ENCODE measurements at regions not wholly inside any gene's neighbourhood (a gene's known extent, or its start where the extent isn't known, plus 50 kb on each side); places are given as distances from the start of the nearest gene placed in this dataset.

DNA sequence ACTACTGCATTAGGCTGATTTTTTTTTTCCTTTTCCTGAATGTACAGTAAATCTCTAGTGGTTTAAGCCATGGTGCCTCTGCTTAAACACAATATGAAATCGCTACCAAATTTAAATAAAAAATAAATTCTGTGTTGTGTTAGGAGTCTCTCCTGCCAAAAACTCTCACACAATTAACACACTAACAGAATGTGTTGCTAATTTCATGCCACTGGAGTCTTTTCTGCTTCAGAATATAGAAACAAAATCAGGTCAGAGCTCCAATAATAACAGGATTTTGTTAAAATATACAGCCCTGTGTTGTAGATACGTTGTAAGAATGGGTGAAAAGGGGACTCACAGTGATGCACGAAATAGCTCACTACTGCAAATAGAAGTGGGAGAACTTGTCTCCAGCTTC is 398.8 kb downstream of the ZSWIM6 start:
- no peak overlapping the region for H3K27ac Mint-ChIP-seq
- no peaks in the 10 kb centered on the region for H3K9me3 Mint-ChIP-seq
- no peak overlapping the region for H3K4me3 Mint-ChIP-seq
- POLR2A ChIA-PET = no interaction called here
- DNase-seq (no peak), ATAC-seq (no peak)
- peaks cover 0 to 2% (median 0%) of the 10 kb centered on the region in 4 donors for H3K4me1 Mint-ChIP-seq
- H3K36me3 Mint-ChIP-seq = no peaks in the 10 kb centered on the region
- H3K27me3 Mint-ChIP-seq = peaks cover 11 to 44% (median 27%) of the 10 kb centered on the region in 5 donors

DNA sequence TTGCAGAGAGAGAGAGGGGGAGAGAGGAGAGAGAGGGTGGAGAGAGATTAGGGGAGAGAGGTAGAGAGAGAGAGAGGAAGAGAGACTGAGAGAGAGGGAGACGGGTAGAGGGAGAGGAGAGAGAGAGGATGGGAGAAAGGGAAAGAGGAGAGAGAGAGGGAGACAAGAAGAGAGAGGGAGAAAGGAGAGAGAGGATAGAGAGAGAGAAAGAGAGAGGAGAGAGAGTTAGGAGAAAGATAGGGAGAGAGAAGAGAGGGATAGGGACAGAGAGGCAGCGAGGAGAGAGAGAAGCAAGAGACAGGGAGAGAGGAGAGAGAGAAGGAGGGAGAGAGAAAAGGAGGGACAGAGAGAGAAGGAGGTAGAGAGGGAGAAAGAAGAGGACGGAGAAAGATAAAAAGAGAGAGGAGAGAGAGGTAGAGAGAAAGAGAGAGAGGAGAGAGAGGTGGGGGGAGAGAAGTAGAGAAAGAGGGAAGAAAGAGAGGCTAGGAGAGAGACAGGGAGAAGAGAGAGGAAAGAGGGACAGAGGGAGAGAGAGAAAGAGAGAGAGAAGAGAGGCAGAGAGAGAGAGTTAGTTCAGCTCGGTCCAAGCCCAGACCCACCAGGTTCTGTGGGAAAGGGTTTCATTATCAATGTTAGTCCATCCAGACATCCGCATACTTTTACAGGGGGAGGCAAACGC is 399.3 kb downstream of the ZSWIM6 start:
- Mint-ChIP-seq H3K27me3 (peaks cover 9 to 39% (median 23%) of the 10 kb centered on the region in 5 donors), H3K9me3 (no peaks in the 10 kb centered on the region), H3K4me3 (no peak overlapping the region), H3K27ac (no peak overlapping the region), H3K4me1 (peaks cover 0 to 2% (median 0%) of the 10 kb centered on the region in 4 donors), H3K36me3 (no peaks in the 10 kb centered on the region)
- POLR2A ChIA-PET = no interaction called here
- DNase-seq (no peak), ATAC-seq (no peak)

DNA sequence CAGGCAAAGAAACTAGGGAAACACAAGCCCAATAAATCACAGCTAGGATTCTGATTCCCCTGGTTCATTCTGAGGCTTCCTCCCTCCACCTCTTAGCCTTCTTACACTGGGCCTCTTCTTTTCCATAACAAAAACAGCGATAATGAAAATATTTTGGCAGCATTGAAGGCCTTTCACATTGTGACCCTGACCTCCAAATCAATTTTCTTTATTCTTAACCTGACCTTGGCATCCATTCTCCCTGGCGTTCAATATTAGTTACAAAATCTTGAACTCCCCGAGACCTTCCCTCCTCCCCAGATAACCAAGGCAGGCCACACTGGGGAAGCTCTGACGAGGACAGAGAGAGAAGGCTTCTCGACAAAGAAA is 399.9 kb downstream of the ZSWIM6 start:
- no peaks in the 10 kb centered on the region for H3K9me3 Mint-ChIP-seq
- POLR2A ChIA-PET = no interaction called here
- peaks cover 9 to 39% (median 23%) of the 10 kb centered on the region in 5 donors for H3K27me3 Mint-ChIP-seq
- H3K36me3 Mint-ChIP-seq = no peaks in the 10 kb centered on the region
- H3K4me3 Mint-ChIP-seq = no peak overlapping the region
- DNase-seq (no peak), ATAC-seq (no peak)
- peaks cover 0 to 2% (median 0%) of the 10 kb centered on the region in 4 donors for H3K4me1 Mint-ChIP-seq
- peak overlapping the region in 1 of 10 donors; percentile 78 for H3K27ac Mint-ChIP-seq

DNA sequence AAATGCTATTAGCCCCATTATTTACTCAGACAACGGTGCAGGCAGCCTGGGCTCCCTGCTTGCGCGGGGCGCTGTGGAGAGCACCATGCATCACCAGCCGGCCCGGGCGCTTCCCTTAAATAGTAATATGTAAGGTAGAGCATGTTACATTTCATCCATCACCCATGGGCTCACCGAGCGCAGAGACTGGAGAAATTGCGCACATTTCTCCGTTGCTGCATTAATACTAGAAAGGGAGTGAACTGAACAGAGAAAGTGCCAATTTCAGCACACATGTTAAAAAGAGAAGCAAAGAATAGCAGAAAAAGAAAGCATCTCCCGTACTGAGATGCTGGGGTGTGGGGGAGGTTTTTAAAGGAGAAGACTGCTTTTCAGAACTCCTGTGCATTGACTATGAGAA is 400.3 kb downstream of the ZSWIM6 start:
- Mint-ChIP-seq H3K4me1 (peaks cover 0 to 2% (median 0%) of the 10 kb centered on the region in 4 donors), H3K9me3 (no peaks in the 10 kb centered on the region), H3K36me3 (no peaks in the 10 kb centered on the region), H3K4me3 (no peak overlapping the region), H3K27me3 (peaks cover 9 to 39% (median 23%) of the 10 kb centered on the region in 5 donors), H3K27ac (no peak overlapping the region)
- POLR2A ChIA-PET = no interaction called here
- DNase-seq = no peak
- ATAC-seq = no peak

DNA sequence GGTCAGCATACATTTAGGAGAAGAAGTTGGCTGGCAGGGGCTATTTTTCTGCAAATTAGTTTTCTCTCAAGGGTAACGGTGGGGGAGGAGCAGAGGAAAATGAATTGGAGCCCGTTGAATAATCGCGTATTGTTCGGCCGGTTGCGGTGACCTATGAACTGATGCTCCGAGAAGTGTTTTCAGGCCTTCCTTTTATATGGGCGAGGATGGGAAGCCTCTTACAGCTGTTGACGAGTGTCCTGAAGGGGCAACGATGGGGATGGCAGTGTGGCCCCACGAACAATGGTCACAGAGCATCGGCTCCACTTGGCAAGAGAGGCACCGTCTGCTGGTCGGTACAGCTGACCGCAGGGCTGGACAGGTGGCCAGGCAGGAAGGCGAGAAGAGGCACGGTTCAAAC is 400.7 kb downstream of the ZSWIM6 start:
- H3K4me1 Mint-ChIP-seq = peaks cover 0 to 2% (median 0%) of the 10 kb centered on the region in 4 donors
- DNase-seq (no peak), ATAC-seq (no peak)
- H3K27me3 Mint-ChIP-seq = peaks cover 9 to 39% (median 24%) of the 10 kb centered on the region in 5 donors
- H3K27ac Mint-ChIP-seq = no peak overlapping the region
- no peaks in the 10 kb centered on the region for H3K36me3 Mint-ChIP-seq
- POLR2A ChIA-PET = no interaction called here
- H3K9me3 Mint-ChIP-seq = no peaks in the 10 kb centered on the region
- H3K4me3 Mint-ChIP-seq = no peak overlapping the region

DNA sequence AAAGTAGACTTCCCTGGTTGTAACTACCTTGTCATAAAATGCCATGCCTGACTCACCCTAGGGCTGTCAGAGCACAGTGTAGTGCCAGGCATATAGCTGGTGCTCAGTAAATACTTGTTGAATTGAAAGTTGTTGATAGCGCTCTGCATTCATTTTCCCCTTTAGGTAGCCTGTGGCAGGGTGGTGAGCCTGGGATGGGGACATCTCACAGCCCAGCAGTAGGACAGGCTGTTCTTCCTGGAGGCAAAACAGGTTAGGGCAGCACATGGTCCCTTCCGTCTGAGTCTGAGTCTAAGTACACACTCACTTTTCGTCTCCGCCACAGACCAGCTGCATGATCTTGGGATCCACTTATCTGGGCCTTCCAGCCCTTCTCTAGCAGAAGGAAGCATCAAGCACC is 401.9 kb downstream of the ZSWIM6 start:
- Mint-ChIP-seq H3K36me3 (no peaks in the 10 kb centered on the region), H3K4me3 (no peak overlapping the region), H3K27me3 (peaks cover 9 to 39% (median 29%) of the 10 kb centered on the region in 5 donors), H3K9me3 (no peaks in the 10 kb centered on the region), H3K4me1 (peaks cover 0 to 2% (median 0%) of the 10 kb centered on the region in 4 donors), H3K27ac (no peak overlapping the region)
- no peak for DNase-seq
- POLR2A ChIA-PET = no interaction called here
- ATAC-seq = no peak

DNA sequence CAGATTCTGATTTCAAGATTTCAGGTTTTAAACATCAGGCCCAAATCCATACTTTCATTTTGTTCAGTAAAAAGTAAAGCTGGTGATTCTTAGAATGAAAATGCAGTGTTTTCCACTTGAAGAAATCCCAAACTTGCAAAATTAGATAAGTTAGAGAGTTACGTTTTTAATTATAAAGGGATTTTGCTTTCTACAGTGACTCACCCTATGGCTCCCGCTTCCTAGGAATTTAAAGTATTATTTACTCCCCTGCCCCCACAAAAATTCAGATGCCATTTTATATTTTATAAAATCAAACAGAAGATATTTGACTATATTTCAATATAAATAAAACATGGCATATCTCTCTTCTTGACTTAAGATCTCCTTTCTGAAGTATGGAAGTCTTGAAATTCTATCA is 402.9 kb downstream of the ZSWIM6 start:
- POLR2A ChIA-PET = no interaction called here
- DNase-seq (no peak), ATAC-seq (no peak)
- Mint-ChIP-seq H3K27me3 (peaks cover 9 to 34% (median 24%) of the 10 kb centered on the region in 5 donors), H3K9me3 (no peaks in the 10 kb centered on the region), H3K4me1 (peaks cover 0 to 2% (median 0%) of the 10 kb centered on the region in 4 donors), H3K4me3 (no peak overlapping the region), H3K36me3 (no peaks in the 10 kb centered on the region), H3K27ac (no peak overlapping the region)

DNA sequence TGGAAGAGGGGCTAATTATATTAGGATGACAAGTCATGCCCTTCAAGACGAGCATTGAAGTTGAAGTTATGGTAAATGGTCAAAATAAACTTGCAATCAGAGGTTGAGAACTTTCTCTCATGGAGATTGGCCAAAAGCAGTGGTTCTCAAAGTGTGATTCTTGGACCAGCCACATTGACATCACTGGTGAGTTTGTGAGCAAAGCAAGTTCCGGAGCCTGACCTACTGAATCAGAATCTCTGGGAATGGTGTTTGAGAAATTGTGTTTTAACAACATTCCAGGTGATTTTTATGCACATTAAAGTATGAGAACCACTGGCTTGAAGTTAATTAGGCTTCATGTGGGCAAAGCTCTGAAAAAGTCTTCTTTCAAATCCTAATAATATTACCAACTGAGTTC is 403.5 kb downstream of the ZSWIM6 start:
- Mint-ChIP-seq H3K4me3 (no peak overlapping the region), H3K27me3 (peaks cover 6 to 28% (median 22%) of the 10 kb centered on the region in 5 donors), H3K4me1 (peaks cover 0 to 2% (median 0%) of the 10 kb centered on the region in 4 donors), H3K36me3 (no peaks in the 10 kb centered on the region), H3K27ac (no peak overlapping the region), H3K9me3 (no peaks in the 10 kb centered on the region)
- POLR2A ChIA-PET = no interaction called here
- ATAC-seq (no peak), DNase-seq (no peak)

DNA sequence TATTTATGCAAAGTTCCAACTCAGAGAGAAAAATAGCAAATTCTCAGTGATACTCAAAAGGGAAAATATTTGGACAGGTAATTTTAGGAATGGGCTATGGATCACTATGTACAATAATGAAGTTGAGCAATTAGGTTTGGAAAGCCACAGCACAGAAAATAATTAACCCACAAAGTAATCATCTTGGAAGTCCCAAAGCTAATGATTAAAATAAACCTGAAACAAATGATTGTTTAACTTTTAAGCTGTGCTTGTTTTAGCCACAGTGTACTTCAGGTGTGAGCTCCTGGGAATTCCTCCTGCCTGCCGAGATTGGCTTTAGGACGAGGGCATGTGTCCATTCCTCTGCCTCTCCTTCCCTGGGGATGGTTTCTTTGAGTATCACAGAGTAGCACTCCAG is 403.9 kb downstream of the ZSWIM6 start:
- ATAC-seq (no peak), DNase-seq (no peak)
- no peaks in the 10 kb centered on the region for H3K9me3 Mint-ChIP-seq
- H3K36me3 Mint-ChIP-seq = no peaks in the 10 kb centered on the region
- POLR2A ChIA-PET = no interaction called here
- no peak overlapping the region for H3K27ac Mint-ChIP-seq
- peaks cover 5 to 24% (median 20%) of the 10 kb centered on the region in 5 donors for H3K27me3 Mint-ChIP-seq
- H3K4me3 Mint-ChIP-seq = no peak overlapping the region
- peaks cover 0 to 2% (median 0%) of the 10 kb centered on the region in 4 donors for H3K4me1 Mint-ChIP-seq

DNA sequence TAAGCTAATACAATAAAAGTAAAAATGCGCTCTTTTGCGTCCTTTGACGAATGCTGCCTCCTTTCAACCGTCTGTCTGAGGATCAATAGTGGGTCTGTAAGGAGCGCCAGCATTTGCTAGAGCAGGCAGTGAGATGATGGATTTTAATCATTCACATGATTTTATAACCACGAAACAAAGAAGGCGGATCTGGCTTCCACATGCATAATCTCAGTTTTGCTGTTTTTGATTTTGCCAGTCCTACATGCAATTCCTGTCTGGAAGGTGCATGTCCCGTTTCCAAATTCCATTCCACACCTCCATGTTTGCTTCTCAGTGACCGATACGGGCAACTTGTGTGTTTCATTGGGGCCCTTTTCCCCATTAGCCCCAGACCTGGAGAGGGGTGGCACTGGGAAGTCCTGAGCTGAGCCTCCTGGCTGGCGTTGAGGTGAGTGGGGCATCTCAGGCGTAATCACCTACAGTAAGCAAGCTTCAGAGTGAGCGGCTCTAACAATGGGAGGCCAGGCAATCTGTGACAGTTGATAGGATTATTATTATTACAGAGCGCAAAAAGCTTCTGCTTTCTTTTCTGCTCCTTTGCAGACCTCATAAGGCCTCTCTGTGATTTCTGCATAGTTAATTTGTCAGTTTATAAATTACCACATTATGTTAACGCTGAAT is 405.4 kb downstream of the ZSWIM6 start:
- peaks cover 0 to under 1% (median 0%) of the 10 kb centered on the region in 4 donors for H3K4me1 Mint-ChIP-seq
- H3K27me3 Mint-ChIP-seq = peaks cover 0 to 10% (median 7%) of the 10 kb centered on the region in 5 donors
- H3K27ac Mint-ChIP-seq = no peak overlapping the region
- H3K4me3 Mint-ChIP-seq = no peak overlapping the region
- ATAC-seq = no peak
- no peak for DNase-seq
- no peaks in the 10 kb centered on the region for H3K36me3 Mint-ChIP-seq
- no peaks in the 10 kb centered on the region for H3K9me3 Mint-ChIP-seq
- POLR2A ChIA-PET = no interaction called here

DNA sequence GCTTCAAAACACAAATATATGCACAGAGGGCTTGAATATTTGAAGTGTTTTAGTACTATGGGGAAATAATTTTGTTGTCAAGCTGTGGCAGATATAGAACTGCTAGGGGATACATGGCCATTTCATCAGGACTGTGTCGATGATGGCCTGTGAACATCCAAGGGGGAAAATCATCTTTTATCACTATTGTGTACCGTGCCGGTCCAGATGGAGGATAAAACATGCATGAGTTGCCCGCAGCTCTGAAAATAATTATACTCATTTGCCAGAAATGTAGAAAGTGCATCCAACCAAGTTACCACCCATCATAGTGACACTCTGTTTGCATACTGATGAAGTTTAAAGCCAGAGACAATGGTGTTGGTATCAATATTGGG is 405.9 kb downstream of the ZSWIM6 start:
- H3K4me1 Mint-ChIP-seq = no peaks in the 10 kb centered on the region
- DNase-seq = no peak
- ATAC-seq = no peak

DNA sequence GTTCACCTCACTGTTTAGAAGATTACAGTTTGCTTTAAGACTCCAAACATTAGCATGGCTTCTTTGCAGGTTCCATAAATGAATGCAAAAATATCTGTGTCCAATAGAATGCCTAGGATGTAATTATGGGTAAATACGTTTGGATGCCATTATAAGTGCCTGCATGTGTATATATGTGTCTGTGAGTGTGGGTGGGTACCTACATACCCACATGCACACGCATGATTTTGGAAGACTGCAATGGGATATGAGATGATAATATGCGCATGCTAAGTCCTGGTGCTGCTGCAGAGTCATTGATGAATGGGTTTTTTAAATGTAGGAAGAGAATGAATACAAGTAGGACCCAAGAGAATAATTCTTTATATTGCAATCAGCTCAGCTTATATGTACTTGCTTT is 406.4 kb downstream of the ZSWIM6 start:
- Mint-ChIP-seq H3K36me3 (no peaks in the 10 kb centered on the region), H3K4me3 (no peak overlapping the region), H3K9me3 (no peaks in the 10 kb centered on the region), H3K4me1 (no peaks in the 10 kb centered on the region), H3K27me3 (peaks cover 0 to 8% (median 0%) of the 10 kb centered on the region in 5 donors), H3K27ac (no peak overlapping the region)
- ATAC-seq (no peak), DNase-seq (no peak)
- POLR2A ChIA-PET = no interaction called here

More for the DNA sequence above, 405.9 kb downstream of the ZSWIM6 start:
- Mint-ChIP-seq H3K4me3 (no peak overlapping the region), H3K36me3 (no peaks in the 10 kb centered on the region), H3K27ac (no peak overlapping the region), H3K27me3 (peaks cover 0 to 8% (median 2%) of the 10 kb centered on the region in 5 donors), H3K9me3 (no peaks in the 10 kb centered on the region)
- POLR2A ChIA-PET = no interaction called here

DNA sequence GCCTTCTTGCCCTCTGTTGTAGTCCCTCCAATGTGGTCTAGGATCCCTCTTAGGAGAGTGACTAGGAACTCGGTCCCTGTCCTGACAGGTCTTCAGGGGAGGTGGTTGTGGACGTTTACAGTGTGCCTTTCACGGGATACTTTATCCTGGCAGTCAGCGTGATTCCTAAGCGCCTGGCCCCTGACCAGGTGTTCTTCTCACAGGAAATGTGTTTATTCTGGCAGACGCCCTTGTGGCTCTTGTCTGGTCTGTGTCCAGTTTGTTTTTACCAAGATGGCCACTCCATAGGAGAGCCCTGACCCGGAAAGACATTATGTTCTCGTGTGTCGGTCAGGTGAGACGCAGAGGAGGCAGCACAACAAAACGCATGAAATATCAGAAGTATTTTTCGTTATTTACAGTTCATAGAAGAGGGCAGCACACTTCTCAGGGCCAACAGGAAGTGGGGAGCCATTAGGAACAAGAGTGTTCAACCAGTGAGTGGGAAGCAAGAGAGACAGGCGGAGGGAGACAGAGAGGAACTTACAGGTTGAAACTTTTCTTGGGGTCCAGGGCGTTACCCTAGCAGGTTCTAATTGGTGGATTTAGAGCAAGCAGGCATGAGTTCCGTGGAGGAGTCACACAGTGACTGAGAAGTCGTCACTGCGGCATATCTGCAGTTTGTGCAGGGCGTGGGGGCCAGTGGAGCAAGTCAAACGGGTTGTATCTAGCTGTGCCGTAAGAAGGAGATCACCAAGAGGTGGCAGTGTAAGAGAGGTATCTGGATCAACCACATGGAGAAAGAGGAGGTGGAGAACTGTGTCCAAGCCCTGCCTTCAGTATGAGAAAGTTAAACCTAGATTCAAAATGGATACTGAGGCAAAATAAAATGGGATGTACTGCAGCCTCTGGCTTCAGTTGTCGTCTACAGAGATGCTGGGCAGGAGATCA is 412.9 kb downstream of the ZSWIM6 start:
- no peak for ATAC-seq
- Mint-ChIP-seq H3K4me3 (no peak overlapping the region), H3K4me1 (no peaks in the 10 kb centered on the region), H3K36me3 (no peaks in the 10 kb centered on the region), H3K9me3 (peaks cover 0 to 14% (median 2%) of the 10 kb centered on the region in 9 donors), H3K27me3 (peaks cover 0 to 14% (median 3%) of the 10 kb centered on the region in 5 donors), H3K27ac (no peak overlapping the region)
- POLR2A ChIA-PET = no interaction called here
- no peak for DNase-seq

All from naive thymus-derived CD8-positive, alpha-beta T cell (primary cell).